Endothelial cell (in vitro differentiated cells): ENCODE measurements at regions not wholly inside any gene's neighbourhood (a gene's known extent, or its start where the extent isn't known, plus 50 kb on each side); places are given as distances from the start of the nearest gene placed in this dataset.
"Not testable (repeated sequence)": the region's sequence is repeated elsewhere in the genome, so short reads cannot be mapped to it uniquely, and the experiment has no call there.

Experiments
- DNase-seq: peaks from one replicate; pipeline ENCODE4 v3.0.0; 2021; ENCODE audit warnings: low spot score
- H3K27ac Mint-ChIP-seq: one replicate; pipeline ENCODE4 v1.8.0; 2021; ENCODE audit warnings: mixed read lengths, inconsistent platforms; ENCODE audit not compliant: unreplicated experiment
- H3K27me3 Mint-ChIP-seq: one replicate; pipeline ENCODE4 v1.8.0; 2021; ENCODE audit warnings: mild to moderate bottlenecking, moderate library complexity, mixed read lengths, inconsistent platforms; ENCODE audit not compliant: unreplicated experiment
- H3K36me3 Mint-ChIP-seq: one replicate; pipeline ENCODE4 v1.8.0; 2021; ENCODE audit warnings: mild to moderate bottlenecking, low read depth, mixed read lengths, inconsistent platforms; ENCODE audit not compliant: unreplicated experiment
- H3K4me1 Mint-ChIP-seq: one replicate; pipeline ENCODE4 v1.8.0; 2021; ENCODE audit warnings: mild to moderate bottlenecking, mixed read lengths, inconsistent platforms; ENCODE audit not compliant: unreplicated experiment
- H3K4me3 Mint-ChIP-seq: one replicate; pipeline ENCODE4 v1.8.0; 2021; ENCODE audit warnings: mild to moderate bottlenecking, mixed read lengths, inconsistent platforms; ENCODE audit not compliant: unreplicated experiment
- H3K9me3 Mint-ChIP-seq: one replicate; pipeline ENCODE4 v1.8.0; 2021; ENCODE audit warnings: mixed read lengths, inconsistent platforms; ENCODE audit not compliant: unreplicated experiment
- CTCF ChIP-seq: fragments of 200-600 bp; sonication (generic); IDR thresholded peaks from one replicate; pipeline ENCODE4 v1.5.0; 2021; ENCODE audit warnings: antibody characterized with exemption; ENCODE audit not compliant: unreplicated experiment

- H3K4me3 Mint-ChIP-seq: no peak overlapping the region
- H3K9me3 Mint-ChIP-seq: no peaks in the 10 kb centered on the region
- peaks cover 4% of the 10 kb centered on the region for H3K4me1 Mint-ChIP-seq
- no peak overlapping the region for H3K27ac Mint-ChIP-seq
- TF ChIP-seq CTCF: no peak
- H3K27me3 Mint-ChIP-seq: peaks cover 11% of the 10 kb centered on the region
- peaks cover 5% of the 10 kb centered on the region for H3K36me3 Mint-ChIP-seq
- no peak for DNase-seq
Measured at GRCh38 chr6:167404385-167405049, 79.6 kb downstream of the TTLL2 start.

- Mint-ChIP-seq H3K4me3 (no peak overlapping the region), H3K27ac (no peak overlapping the region), H3K4me1 (peaks cover 12% of the 10 kb centered on the region), H3K9me3 (no peaks in the 10 kb centered on the region), H3K27me3 (peaks cover 15% of the 10 kb centered on the region), H3K36me3 (peaks cover 5% of the 10 kb centered on the region)
- peak; percentile 2 for DNase-seq
- no peak for TF ChIP-seq CTCF
Measured at GRCh38 chr6:167405778-167406532, 81.1 kb downstream of the TTLL2 start.

GRCh38 chr6:167406533-167407238, 81.8 kb downstream of the TTLL2 start:
- peaks cover 15% of the 10 kb centered on the region for H3K27me3 Mint-ChIP-seq
- not testable (repeated sequence) for H3K4me3 Mint-ChIP-seq, DNase-seq, H3K27ac Mint-ChIP-seq, H3K9me3 Mint-ChIP-seq, H3K36me3 Mint-ChIP-seq
- H3K4me1 Mint-ChIP-seq: peaks cover 14% of the 10 kb centered on the region

- TF ChIP-seq CTCF: no peak
- H3K9me3 Mint-ChIP-seq: no peaks in the 10 kb centered on the region
- H3K36me3 Mint-ChIP-seq: peaks cover 5% of the 10 kb centered on the region
- H3K27me3 Mint-ChIP-seq: peaks cover 15% of the 10 kb centered on the region
- peaks cover 13% of the 10 kb centered on the region for H3K4me1 Mint-ChIP-seq
- no peak overlapping the region for H3K4me3 Mint-ChIP-seq
- no peak overlapping the region for H3K27ac Mint-ChIP-seq
- DNase-seq: no peak
Measured at GRCh38 chr6:167407239-167408064, 82.6 kb downstream of the TTLL2 start.

GRCh38 chr6:167408235-167408869, 83.5 kb downstream of the TTLL2 start:
- Mint-ChIP-seq H3K36me3 (peaks cover 5% of the 10 kb centered on the region), H3K27me3 (peaks cover 15% of the 10 kb centered on the region), H3K4me3 (no peak overlapping the region), H3K9me3 (no peaks in the 10 kb centered on the region), H3K4me1 (peaks cover 13% of the 10 kb centered on the region), H3K27ac (no peak overlapping the region)
- DNase-seq: no peak
- no peak for TF ChIP-seq CTCF
